Body of pancreas (tissue), 4 donors: ENCODE measurements at regions not wholly inside any gene's neighbourhood (a gene's known extent, or its start where the extent isn't known, plus 50 kb on each side); places are given as distances from the start of the nearest gene placed in this dataset.

ENCODE experiments used
- ATAC-seq: fragments of 150-250 bp; one replicate; pipeline ENCODE4 v1.9.1; 2016
- DNase-seq, 4 donors: peaks; one replicate each; pipeline ENCODE4 v3.0.0-alpha.2; 2019
- H3K27ac ChIP-seq, 4 donors: fragments of 200-600 bp; sonication (generic); 1 replicate in 3 of 4; 2 replicates in 1 of 4; pipeline versions ENCODE4 v1.5.1 to v1.6.1; 2016 to 2019; ENCODE audit warnings: mild to moderate bottlenecking in 1 of 4, mixed read lengths in 1 of 4, moderate library complexity in 1 of 4
- H3K27me3 ChIP-seq, 2 donors: fragments of 200-600 bp; sonication (generic); one replicate each; pipeline ENCODE4 v1.6.0; 2016; ENCODE audit warnings: mild to moderate bottlenecking in 1 of 2
- H3K36me3 ChIP-seq, 2 donors: fragments of 200-600 bp; sonication (generic); replicated peaks in 1 of 2; 2 replicates each; pipeline ENCODE4 v1.5.1; 2016; ENCODE audit warnings: low read depth in 2 of 2; ENCODE audit not compliant: insufficient read depth in 1 of 2
- H3K4me1 ChIP-seq: fragments of 200-600 bp; sonication (generic); one replicate; pipeline ENCODE4 v1.6.0; 2016
- H3K4me3 ChIP-seq, 2 donors: fragments of 200-600 bp; sonication (generic); 1 replicate in 1 of 2; 2 replicates in 1 of 2; pipeline ENCODE4 v1.5.1; 2016 to 2019
- H3K9me3 ChIP-seq, 3 donors: fragments of 200-600 bp; sonication (generic); 1 replicate in 2 of 3; 2 replicates in 1 of 3; pipeline ENCODE4 v1.5.1; 2016
- CTCF ChIP-seq, 7 experiments: fragments of 450-650 bp in 4 of 7; fragments of 200-600 bp in 3 of 7; sonication (generic) in 3 of 7; IDR thresholded peaks; one replicate each; pipeline ENCODE4 v1.5.1; 2016 to 2019; ENCODE audit warnings: antibody characterized with exemption in 7 of 7
- POLR2A ChIP-seq, 3 donors: fragments of 450-650 bp; IDR thresholded peaks; one replicate each; pipeline ENCODE4 v1.6.1; 2016; ENCODE audit warnings: antibody characterized with exemption in 3 of 3, mild to moderate bottlenecking in 2 of 3
- WGBS, 2 donors: methylation state at CpG; one replicate each; pipeline ENCODE4 v1.1.5; 2017; 5-methylcytosine and 5-hydroxymethylcytosine counted together
- intact Hi-C: fragments of 100-400 bp; cut with DNase I; formaldehyde crosslinking; loops from one replicate; pipeline ENCODE4 v1.15.1; 2023

GRCh38 chr7:125136341-125136740, 206.7 kb upstream of the POT1 start:
- Histone ChIP-seq H3K36me3 (no peaks in the 10 kb centered on the region), H3K4me3 (no peak overlapping the region), H3K27ac (no peak overlapping the region), H3K9me3 (no peaks in the 10 kb centered on the region), H3K27me3 (no peaks in the 10 kb centered on the region), H3K4me1 (no peaks in the 10 kb centered on the region)
- no peak for DNase-seq
- intact Hi-C loops, result no loop called here
- TF ChIP-seq CTCF (IDR thresholded peaks at IDR 0.05) (no peak), POLR2A (IDR thresholded peaks at IDR 0.05) (no peak)
- 18 to 21% methylated on average over 1 of the region's 1 CpG for WGBS, 2 donors
- no peak for ATAC-seq

- Histone ChIP-seq H3K4me3 (no peak overlapping the region), H3K27ac (no peak overlapping the region), H3K27me3 (no peaks in the 10 kb centered on the region), H3K36me3 (no peaks in the 10 kb centered on the region), H3K9me3 (no peaks in the 10 kb centered on the region), H3K4me1 (no peaks in the 10 kb centered on the region)
- DNase-seq (no peak), ATAC-seq (no peak)
- intact Hi-C loops, result no loop called here
- no peak for TF ChIP-seq POLR2A (IDR thresholded peaks at IDR 0.05)
- TF ChIP-seq CTCF (IDR thresholded peaks at IDR 0.05), result no peak
- 53 to 63% methylated on average over 1 of the region's 1 CpG for WGBS, 2 donors
Observed at GRCh38 chr7:125130173-125130572, 200.5 kb upstream of the POT1 start.

GRCh38 chr7:125127304-125127703, 197.7 kb upstream of the POT1 start:
- WGBS, 2 donors, result 74 to 86% methylated on average over 4 of the region's 4 CpGs
- Histone ChIP-seq H3K4me1 (no peaks in the 10 kb centered on the region), H3K9me3 (no peaks in the 10 kb centered on the region), H3K27ac (no peak overlapping the region), H3K27me3 (no peaks in the 10 kb centered on the region), H3K36me3 (no peaks in the 10 kb centered on the region), H3K4me3 (no peak overlapping the region)
- ATAC-seq (no peak), DNase-seq (no peak)
- no peak for TF ChIP-seq CTCF (IDR thresholded peaks at IDR 0.05)
- TF ChIP-seq POLR2A (IDR thresholded peaks at IDR 0.05), result no peak
- intact Hi-C loops, result no loop called here

- Histone ChIP-seq H3K9me3 (no peaks in the 10 kb centered on the region), H3K27me3 (no peaks in the 10 kb centered on the region), H3K4me1 (no peaks in the 10 kb centered on the region), H3K27ac (no peak overlapping the region), H3K36me3 (no peaks in the 10 kb centered on the region), H3K4me3 (no peak overlapping the region)
- ATAC-seq, result no peak
- no peak for TF ChIP-seq POLR2A (IDR thresholded peaks at IDR 0.05)
- TF ChIP-seq CTCF (IDR thresholded peaks at IDR 0.05), result no peak
- 11% methylated on average over 1 of the region's 1 CpG for WGBS, 2 donors
- no peak for DNase-seq
- intact Hi-C loops, result no loop called here
Observed at GRCh38 chr7:125126376-125126775, 196.8 kb upstream of the POT1 start.

- Histone ChIP-seq H3K4me1 (no peaks in the 10 kb centered on the region), H3K4me3 (no peak overlapping the region), H3K9me3 (no peaks in the 10 kb centered on the region), H3K27ac (no peak overlapping the region), H3K27me3 (no peaks in the 10 kb centered on the region), H3K36me3 (no peaks in the 10 kb centered on the region)
- no peak for ATAC-seq
- intact Hi-C loops, result no loop called here
- DNase-seq, result no peak
- WGBS, 2 donors, result 86 to 88% methylated on average over 10 to 15 of the region's 15 CpGs
- TF ChIP-seq POLR2A (IDR thresholded peaks at IDR 0.05) (no peak), CTCF (IDR thresholded peaks at IDR 0.05) (no peak)
Observed at GRCh38 chr7:125125315-125125714, 195.7 kb upstream of the POT1 start.
